ENCODE measurements at regions not wholly inside any gene's neighbourhood (a gene's known extent, or its start where the extent isn't known, plus 50 kb on each side); places are given as distances from the start of the nearest gene placed in this dataset.

GRCh38 chr1:232319072-232319471, 310.9 kb downstream of the SIPA1L2 start:
- TF ChIP-seq CTCF (IDR thresholded peaks at IDR 0.05) (no peak), POLR2A (IDR thresholded peaks at IDR 0.05) (no peak), POLR2AphosphoS5 (IDR thresholded peaks at IDR 0.05) (peak in 2 of 3 donors; percentile 68 to 74), EP300 (IDR thresholded peaks at IDR 0.05) (no peak)
